ENCODE measurements at regions not wholly inside any gene's neighbourhood (a gene's known extent, or its start where the extent isn't known, plus 50 kb on each side); places are given as distances from the start of the nearest gene placed in this dataset.
"Not testable (repeated sequence)": the region's sequence is repeated elsewhere in the genome, so short reads cannot be mapped to it uniquely, and the experiment has no call there.

GRCh38 chr3:188000361-188000861, 153.5 kb upstream of the LPP start:
- no peaks in the 10 kb centered on the region for H3K9me3 Mint-ChIP-seq
- no peaks in the 10 kb centered on the region for H3K27me3 Mint-ChIP-seq
- no peaks in the 10 kb centered on the region for H3K36me3 Mint-ChIP-seq
- ATAC-seq (replicated peaks) (peak in 1 of 2 donors; percentile 29), DNase-seq (no peak)
- H3K27ac Mint-ChIP-seq, result peak overlapping the region; percentile 16
- H3K4me3 Mint-ChIP-seq, result peak overlapping the region in 1 of 2 donors; percentile 29
- peaks cover 7 to 21% of the 10 kb centered on the region in 2 donors for H3K4me1 Mint-ChIP-seq

- Mint-ChIP-seq H3K9me3 (no peaks in the 10 kb centered on the region), H3K4me1 (peaks cover 7 to 22% of the 10 kb centered on the region in 2 donors), H3K36me3 (no peaks in the 10 kb centered on the region), H3K4me3 (no peak overlapping the region), H3K27ac (no peak overlapping the region), H3K27me3 (no peaks in the 10 kb centered on the region)
- ATAC-seq (replicated peaks) (no peak), DNase-seq (no peak)
Measured at GRCh38 chr3:188001093-188001492, 152.9 kb upstream of the LPP start.

GRCh38 chr3:188001926-188002325, 152.0 kb upstream of the LPP start:
- H3K27ac Mint-ChIP-seq, result no peak overlapping the region
- no peaks in the 10 kb centered on the region for H3K27me3 Mint-ChIP-seq
- no peak overlapping the region for H3K4me3 Mint-ChIP-seq
- ATAC-seq (replicated peaks) (no peak), DNase-seq (no peak)
- H3K36me3 Mint-ChIP-seq, result no peaks in the 10 kb centered on the region
- peaks cover 15 to 31% of the 10 kb centered on the region in 2 donors for H3K4me1 Mint-ChIP-seq
- no peaks in the 10 kb centered on the region for H3K9me3 Mint-ChIP-seq

- Mint-ChIP-seq H3K4me3 (no peak overlapping the region), H3K4me1 (peaks cover 18 to 34% of the 10 kb centered on the region in 2 donors), H3K9me3 (no peaks in the 10 kb centered on the region), H3K27ac (no peak overlapping the region), H3K36me3 (no peaks in the 10 kb centered on the region), H3K27me3 (no peaks in the 10 kb centered on the region)
- DNase-seq (no peak), ATAC-seq (replicated peaks) (no peak)
Measured at GRCh38 chr3:188002626-188003138, 151.3 kb upstream of the LPP start.

GRCh38 chr3:188003188-188004171, 150.5 kb upstream of the LPP start:
- DNase-seq, result no peak
- Mint-ChIP-seq H3K4me3 (no peak overlapping the region), H3K4me1 (peaks cover 19 to 34% of the 10 kb centered on the region in 2 donors), H3K27me3 (no peaks in the 10 kb centered on the region), H3K36me3 (no peaks in the 10 kb centered on the region), H3K9me3 (no peaks in the 10 kb centered on the region), H3K27ac (no peak overlapping the region)
- no peak for ATAC-seq (replicated peaks)

GRCh38 chr3:188006726-188007393, 147.1 kb upstream of the LPP start:
- peak; percentile 99 to 100 for ATAC-seq (replicated peaks)
- H3K9me3 Mint-ChIP-seq, result peaks cover 1 to 3% of the 10 kb centered on the region in 2 donors
- H3K27me3 Mint-ChIP-seq, result no peaks in the 10 kb centered on the region
- H3K4me3 Mint-ChIP-seq, result no peak overlapping the region
- H3K36me3 Mint-ChIP-seq, result peaks cover 0 to 4% of the 10 kb centered on the region in 2 donors
- peak; percentile 54 for DNase-seq
- peak overlapping the region; percentile 69 for H3K27ac Mint-ChIP-seq
- H3K4me1 Mint-ChIP-seq, result peaks cover 11 to 13% of the 10 kb centered on the region in 2 donors

GRCh38 chr3:188007897-188008296, 146.1 kb upstream of the LPP start:
- peaks cover 11 to 13% of the 10 kb centered on the region in 2 donors for H3K4me1 Mint-ChIP-seq
- ATAC-seq (replicated peaks) (no peak), DNase-seq (no peak)
- H3K27ac Mint-ChIP-seq, result no peak overlapping the region
- H3K36me3 Mint-ChIP-seq, result peaks cover 0 to 4% of the 10 kb centered on the region in 2 donors
- H3K4me3 Mint-ChIP-seq, result no peak overlapping the region
- peaks cover 1 to 3% of the 10 kb centered on the region in 2 donors for H3K9me3 Mint-ChIP-seq
- H3K27me3 Mint-ChIP-seq, result no peaks in the 10 kb centered on the region

- DNase-seq (no peak), ATAC-seq (replicated peaks) (no peak)
- no peak overlapping the region for H3K27ac Mint-ChIP-seq
- H3K4me1 Mint-ChIP-seq, result peaks cover 11 to 13% of the 10 kb centered on the region in 2 donors
- no peaks in the 10 kb centered on the region for H3K27me3 Mint-ChIP-seq
- H3K4me3 Mint-ChIP-seq, result no peak overlapping the region
- H3K36me3 Mint-ChIP-seq, result peaks cover 0 to 4% of the 10 kb centered on the region in 2 donors
- peaks cover 1 to 3% of the 10 kb centered on the region in 2 donors for H3K9me3 Mint-ChIP-seq
Measured at GRCh38 chr3:188008582-188009213, 145.3 kb upstream of the LPP start.

- DNase-seq, result no peak
- Mint-ChIP-seq H3K27me3 (no peaks in the 10 kb centered on the region), H3K27ac (peak overlapping the region; percentile 3), H3K36me3 (peaks cover 0 to 4% of the 10 kb centered on the region in 2 donors), H3K4me3 (no peak overlapping the region), H3K4me1 (peaks cover 11 to 13% of the 10 kb centered on the region in 2 donors), H3K9me3 (peaks cover 1 to 3% of the 10 kb centered on the region in 2 donors)
- ATAC-seq (replicated peaks), result no peak
Measured at GRCh38 chr3:188010478-188010877, 143.5 kb upstream of the LPP start.

- Mint-ChIP-seq H3K36me3 (peaks cover 2% of the 10 kb centered on the region in 2 donors), H3K4me3 (no peak overlapping the region), H3K27me3 (peaks cover 5 to 21% of the 10 kb centered on the region in 2 donors), H3K4me1 (peaks cover 1 to 6% of the 10 kb centered on the region in 2 donors), H3K9me3 (peaks cover 0 to 2% of the 10 kb centered on the region in 2 donors), H3K27ac (no peak overlapping the region)
- no peak for ATAC-seq (replicated peaks)
- DNase-seq, result no peak
Measured at GRCh38 chr3:188019727-188020126, 134.2 kb upstream of the LPP start.

GRCh38 chr3:188021041-188021440, 132.9 kb upstream of the LPP start:
- Mint-ChIP-seq H3K27ac (no peak overlapping the region), H3K36me3 (peaks cover 2% of the 10 kb centered on the region in 2 donors), H3K4me1 (peaks cover 1 to 6% of the 10 kb centered on the region in 2 donors), H3K4me3 (no peak overlapping the region), H3K27me3 (peaks cover 5 to 21% of the 10 kb centered on the region in 2 donors), H3K9me3 (peaks cover 0 to 2% of the 10 kb centered on the region in 2 donors)
- ATAC-seq (replicated peaks) (no peak), DNase-seq (no peak)

GRCh38 chr3:188021502-188022040, 132.4 kb upstream of the LPP start:
- H3K9me3 Mint-ChIP-seq, result peaks cover 0 to 2% of the 10 kb centered on the region in 2 donors
- no peak overlapping the region for H3K4me3 Mint-ChIP-seq
- no peak overlapping the region for H3K27ac Mint-ChIP-seq
- DNase-seq, result no peak
- ATAC-seq (replicated peaks), result no peak
- H3K4me1 Mint-ChIP-seq, result peaks cover 1 to 6% of the 10 kb centered on the region in 2 donors
- H3K36me3 Mint-ChIP-seq, result peaks cover 2% of the 10 kb centered on the region in 2 donors
- H3K27me3 Mint-ChIP-seq, result peaks cover 5 to 21% of the 10 kb centered on the region in 2 donors

- H3K27ac Mint-ChIP-seq; H3K4me3 Mint-ChIP-seq; H3K4me1 Mint-ChIP-seq; H3K36me3 Mint-ChIP-seq; H3K9me3 Mint-ChIP-seq; DNase-seq; ATAC-seq (replicated peaks): not testable (repeated sequence)
- H3K27me3 Mint-ChIP-seq, result peaks cover 5 to 15% of the 10 kb centered on the region in 2 donors
Measured at GRCh38 chr3:188022902-188023301, 131.1 kb upstream of the LPP start.
